ENCODE measurements at regions not wholly inside any gene's neighbourhood (a gene's known extent, or its start where the extent isn't known, plus 50 kb on each side); places are given as distances from the start of the nearest gene placed in this dataset.

- no peak for DNase-seq
These were observed 63.7 kb upstream of the PSMD7 start for GRCh38 chr16:74232806-74233465.

GRCh38 chr16:74230126-74230525, 66.5 kb upstream of the PSMD7 start:
- DNase-seq: no peak

GRCh38 chr16:74226338-74226954, 70.2 kb upstream of the PSMD7 start:
- no peak for DNase-seq

- DNase-seq: no peak
These were observed 71.6 kb upstream of the PSMD7 start for GRCh38 chr16:74224828-74225612.

- DNase-seq: no peak
These were observed 74.8 kb upstream of the PSMD7 start for GRCh38 chr16:74221828-74222227.

- no peak for DNase-seq
These were observed 76.9 kb upstream of the PSMD7 start for GRCh38 chr16:74219706-74220105.

GRCh38 chr16:74218871-74219270, 77.7 kb upstream of the PSMD7 start:
- no peak for DNase-seq

- DNase-seq: no peak
These were observed 80.3 kb upstream of the PSMD7 start for GRCh38 chr16:74216319-74216718.

GRCh38 chr16:74215249-74215648, 81.4 kb upstream of the PSMD7 start:
- no peak for DNase-seq

GRCh38 chr16:74213372-74213771, 83.2 kb upstream of the PSMD7 start:
- DNase-seq: no peak

GRCh38 chr16:74210245-74210644, 86.4 kb upstream of the PSMD7 start:
- no peak for DNase-seq

GRCh38 chr16:74202009-74202408, 94.6 kb upstream of the PSMD7 start:
- no peak for DNase-seq

GRCh38 chr16:74201576-74201975, 95.0 kb upstream of the PSMD7 start:
- no peak for DNase-seq

GRCh38 chr16:74200921-74201320, 95.7 kb upstream of the PSMD7 start:
- DNase-seq: no peak

GRCh38 chr16:74199842-74200124, 96.8 kb upstream of the PSMD7 start:
- no peak for DNase-seq

- no peak for DNase-seq
These were observed 97.4 kb upstream of the PSMD7 start for GRCh38 chr16:74199066-74199841.

- no peak for DNase-seq
These were observed 104.3 kb upstream of the PSMD7 start for GRCh38 chr16:74192281-74192797.

GRCh38 chr16:74190292-74190691, 106.3 kb upstream of the PSMD7 start:
- DNase-seq: no peak

GRCh38 chr16:74188856-74189255, 107.8 kb upstream of the PSMD7 start:
- DNase-seq: no peak

- no peak for DNase-seq
These were observed 110.0 kb upstream of the PSMD7 start for GRCh38 chr16:74186561-74186971.

GRCh38 chr16:74184839-74185238, 111.8 kb upstream of the PSMD7 start:
- DNase-seq: no peak

- DNase-seq: no peak
These were observed 112.8 kb upstream of the PSMD7 start for GRCh38 chr16:74183601-74184360.

All from inflammatory macrophage treated with lipopolysaccharide for 4 hours (primary cell).